HG03558 (cell line): ENCODE measurements at regions not wholly inside any gene's neighbourhood (a gene's known extent, or its start where the extent isn't known, plus 50 kb on each side); places are given as distances from the start of the nearest gene placed in this dataset.

ENCODE experiments used
- ATAC-seq: cut with Tn5 transposase; IDR thresholded peaks from one replicate; pipeline ENCODE4 v1.9.1; 2021; ENCODE audit warnings: moderate number of reproducible peaks; ENCODE audit not compliant: unreplicated experiment; ENCODE audit errors: extremely low read depth

- no peak for ATAC-seq
These were observed 115.9 kb downstream of the PAX1 start for GRCh38 chr20:21821358-21821757.

GRCh38 chr20:21820688-21821087 is 115.2 kb downstream of the PAX1 start:
- no peak for ATAC-seq

- ATAC-seq: no peak
These were observed 114.6 kb downstream of the PAX1 start for GRCh38 chr20:21820045-21820444.

GRCh38 chr20:21812379-21812778 is 106.9 kb downstream of the PAX1 start:
- no peak for ATAC-seq

GRCh38 chr20:21809961-21810523 is 104.6 kb downstream of the PAX1 start:
- ATAC-seq: no peak

- no peak for ATAC-seq
These were observed 103.6 kb downstream of the PAX1 start for GRCh38 chr20:21808863-21809664.

- no peak for ATAC-seq
These were observed 102.7 kb downstream of the PAX1 start for GRCh38 chr20:21808139-21808538.

- no peak for ATAC-seq
These were observed 99.3 kb downstream of the PAX1 start for GRCh38 chr20:21804802-21805201.

- ATAC-seq: no peak
These were observed 95.7 kb downstream of the PAX1 start for GRCh38 chr20:21801193-21801592.

GRCh38 chr20:21798384-21798783 is 92.9 kb downstream of the PAX1 start:
- no peak for ATAC-seq

GRCh38 chr20:21796059-21796458 is 90.6 kb downstream of the PAX1 start:
- no peak for ATAC-seq

GRCh38 chr20:21788082-21788481 is 82.6 kb downstream of the PAX1 start:
- ATAC-seq: no peak

GRCh38 chr20:21781446-21782075 is 76.1 kb downstream of the PAX1 start:
- ATAC-seq: no peak

GRCh38 chr20:21780528-21780927 is 75.1 kb downstream of the PAX1 start:
- ATAC-seq: no peak
